K562 (cell line): ENCODE measurements at regions not wholly inside any gene's neighbourhood (a gene's known extent, or its start where the extent isn't known, plus 50 kb on each side); places are given as distances from the start of the nearest gene placed in this dataset.
A peak's percentile ranks its signal among the peaks of the same experiment; 100 is the strongest.

Experiments used
- BCOR ChIP-seq: fragments of 450-650 bp; IDR thresholded peaks from 2 replicates; pipeline ENCODE4 v1.6.1; 2016
- CBX1 ChIP-seq: sonication (generic); IDR thresholded peaks from 2 replicates; pipeline ENCODE4 v1.6.1; 2016; ENCODE audit warnings: antibody characterized with exemption, low read depth, mild to moderate bottlenecking
- DDX20 ChIP-seq: fragments of 450-650 bp; IDR thresholded peaks from 2 replicates; pipeline ENCODE4 v1.6.1; 2016; ENCODE audit warnings: missing genetic modification characterization, low read depth, mild to moderate bottlenecking, missing compliant biosample characterization, moderate library complexity
- FOXJ2 ChIP-seq: fragments of 200-800 bp; sonication (Bioruptor generic); IDR thresholded peaks from 2 replicates; pipeline ENCODE4 v1.6.1; 2016; ENCODE audit warnings: missing genetic modification characterization, missing compliant biosample characterization
- HDGF ChIP-seq: fragments of 450-650 bp; IDR thresholded peaks from 2 replicates; pipeline ENCODE4 v1.6.1; 2016
- HSF4 ChIP-seq: fragments of 250-450 bp; sonication (Bioruptor Pico); IDR thresholded peaks from 2 replicates; pipeline ENCODE4 v2.1.2; 2022; ENCODE audit warnings: mild to moderate bottlenecking, moderate library complexity, borderline replicate concordance
- MCM3 ChIP-seq: fragments of 450-650 bp; IDR thresholded peaks from 2 replicates; pipeline ENCODE4 v1.6.1; 2016
- PML ChIP-seq: IDR thresholded peaks from 2 replicates; pipeline ENCODE4 v1.6.1; 2012; ENCODE audit warnings: low read length, inconsistent platforms
- POLR2A ChIP-seq: fragments of 450-650 bp; conservative IDR thresholded peaks from 2 replicates; pipeline ENCODE4 v1.6.1; 2016
- SETDB1 ChIP-seq: IDR thresholded peaks from one replicate; pipeline ENCODE4 v1.6.1; 2012; ENCODE audit warnings: low read length, control low read depth, inconsistent platforms
- TCF3 ChIP-seq: sonication (generic); formaldehyde crosslinking; IDR thresholded peaks from 2 replicates; pipeline ENCODE4 v1.4.0; 2020; ENCODE audit warnings: mild to moderate bottlenecking, missing genetic modification reagents
- U2AF1 ChIP-seq: fragments of 200-400 bp; formaldehyde crosslinking; optimal IDR thresholded peaks from 2 replicates; pipeline ENCODE3; 2017; ENCODE audit warnings: mild to moderate bottlenecking, low read depth, low read length, moderate library complexity
- ZNF23 ChIP-seq: fragments of 250-450 bp; sonication (Bioruptor Pico); IDR thresholded peaks from 2 replicates; pipeline ENCODE4 v1.4.0; 2020; ENCODE audit warnings: mild to moderate bottlenecking
- ZNF354B ChIP-seq: fragments of 250-450 bp; sonication (Bioruptor Pico); IDR thresholded peaks from 2 replicates; pipeline ENCODE4 v1.4.0; 2020
- TF ChIP-seq, protein P1 (sequence below), 2 experiments: fragments of 450-650 bp; IDR thresholded peaks; 2 replicates each; pipeline ENCODE4 v1.6.1; 2018; ENCODE audit warnings: mild to moderate bottlenecking in 2 of 2, low read depth in 1 of 2; ENCODE audit not compliant: partially characterized antibody in 2 of 2
- TF ChIP-seq, protein P2 (sequence below): sonication (generic); formaldehyde crosslinking; IDR thresholded peaks from 2 replicates; pipeline ENCODE4 v1.8.0; 2022; ENCODE audit warnings: missing genetic modification reagents, mild to moderate bottlenecking, borderline replicate concordance
- TF ChIP-seq, protein P3 (sequence below): fragments of 250-450 bp; sonication (Bioruptor Pico); IDR thresholded peaks from 2 replicates; pipeline ENCODE4 v1.4.0; 2020
- TF ChIP-seq, protein P4 (sequence below): sonication (generic); formaldehyde crosslinking; IDR thresholded peaks from 2 replicates; pipeline ENCODE4 v1.8.1; 2022; ENCODE audit warnings: missing genetic modification reagents
- TF ChIP-seq, protein P5 (sequence below): fragments of 450-650 bp; IDR thresholded peaks from 2 replicates; pipeline ENCODE4 v1.6.1; 2016; ENCODE audit warnings: antibody characterized with exemption
- TF ChIP-seq, protein P6 (sequence below): fragments of 250-450 bp; sonication (Bioruptor Pico); IDR thresholded peaks from 2 replicates; pipeline ENCODE4 v1.5.1; 2021; ENCODE audit warnings: mild to moderate bottlenecking

DNA sequence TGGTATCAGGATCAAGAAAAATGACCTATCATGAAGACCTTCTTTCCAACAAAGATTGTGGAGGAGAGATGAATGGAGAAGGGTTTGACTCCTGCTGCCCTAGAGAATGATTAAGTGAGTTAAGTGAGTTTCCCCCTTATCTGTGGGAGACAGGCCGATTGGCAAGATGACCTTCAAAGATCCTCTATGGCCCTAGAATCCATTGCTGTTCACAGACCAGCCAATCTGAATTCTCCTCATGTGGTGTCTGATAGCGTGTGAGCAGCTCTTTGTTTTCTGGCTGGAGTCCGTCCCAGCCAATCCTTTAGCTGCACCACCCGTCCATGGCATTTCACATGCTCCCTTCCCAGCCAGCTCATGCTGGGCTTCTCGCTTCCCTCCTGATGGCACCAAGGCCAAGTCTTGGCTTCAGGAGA is 79.4 kb downstream of the MARCHF4 start (continued):
- TF ChIP-seq, protein P1, sequence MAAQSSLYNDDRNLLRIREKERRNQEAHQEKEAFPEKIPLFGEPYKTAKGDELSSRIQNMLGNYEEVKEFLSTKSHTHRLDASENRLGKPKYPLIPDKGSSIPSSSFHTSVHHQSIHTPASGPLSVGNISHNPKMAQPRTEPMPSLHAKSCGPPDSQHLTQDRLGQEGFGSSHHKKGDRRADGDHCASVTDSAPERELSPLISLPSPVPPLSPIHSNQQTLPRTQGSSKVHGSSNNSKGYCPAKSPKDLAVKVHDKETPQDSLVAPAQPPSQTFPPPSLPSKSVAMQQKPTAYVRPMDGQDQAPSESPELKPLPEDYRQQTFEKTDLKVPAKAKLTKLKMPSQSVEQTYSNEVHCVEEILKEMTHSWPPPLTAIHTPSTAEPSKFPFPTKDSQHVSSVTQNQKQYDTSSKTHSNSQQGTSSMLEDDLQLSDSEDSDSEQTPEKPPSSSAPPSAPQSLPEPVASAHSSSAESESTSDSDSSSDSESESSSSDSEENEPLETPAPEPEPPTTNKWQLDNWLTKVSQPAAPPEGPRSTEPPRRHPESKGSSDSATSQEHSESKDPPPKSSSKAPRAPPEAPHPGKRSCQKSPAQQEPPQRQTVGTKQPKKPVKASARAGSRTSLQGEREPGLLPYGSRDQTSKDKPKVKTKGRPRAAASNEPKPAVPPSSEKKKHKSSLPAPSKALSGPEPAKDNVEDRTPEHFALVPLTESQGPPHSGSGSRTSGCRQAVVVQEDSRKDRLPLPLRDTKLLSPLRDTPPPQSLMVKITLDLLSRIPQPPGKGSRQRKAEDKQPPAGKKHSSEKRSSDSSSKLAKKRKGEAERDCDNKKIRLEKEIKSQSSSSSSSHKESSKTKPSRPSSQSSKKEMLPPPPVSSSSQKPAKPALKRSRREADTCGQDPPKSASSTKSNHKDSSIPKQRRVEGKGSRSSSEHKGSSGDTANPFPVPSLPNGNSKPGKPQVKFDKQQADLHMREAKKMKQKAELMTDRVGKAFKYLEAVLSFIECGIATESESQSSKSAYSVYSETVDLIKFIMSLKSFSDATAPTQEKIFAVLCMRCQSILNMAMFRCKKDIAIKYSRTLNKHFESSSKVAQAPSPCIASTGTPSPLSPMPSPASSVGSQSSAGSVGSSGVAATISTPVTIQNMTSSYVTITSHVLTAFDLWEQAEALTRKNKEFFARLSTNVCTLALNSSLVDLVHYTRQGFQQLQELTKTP (IDR thresholded peaks at IDR 0.05; ENCODE audit: low read depth in 1 of 2, partially characterized antibody in 2 of 2) = no peak
- TF ChIP-seq BCOR (no peak), FOXJ2 (tag) (0 out of 2 replicates have a peak, but pooled peaks have one; percentile 27), ZNF23 (no peak), CBX1 (no peak), MCM3 (no peak), HSF4 (CRISPR knock-in tag) (no peak), SETDB1 (no peak), HDGF (no peak), POLR2A (no peak), PML (peak; percentile 67; the same call in 1 of the 2 replicates), U2AF1 (no peak), TCF3 (CRISPR knock-in tag) (peak; percentile 79), DDX20 (no peak), ZNF354B (CRISPR knock-in tag) (no peak)
- TF ChIP-seq, protein P2, sequence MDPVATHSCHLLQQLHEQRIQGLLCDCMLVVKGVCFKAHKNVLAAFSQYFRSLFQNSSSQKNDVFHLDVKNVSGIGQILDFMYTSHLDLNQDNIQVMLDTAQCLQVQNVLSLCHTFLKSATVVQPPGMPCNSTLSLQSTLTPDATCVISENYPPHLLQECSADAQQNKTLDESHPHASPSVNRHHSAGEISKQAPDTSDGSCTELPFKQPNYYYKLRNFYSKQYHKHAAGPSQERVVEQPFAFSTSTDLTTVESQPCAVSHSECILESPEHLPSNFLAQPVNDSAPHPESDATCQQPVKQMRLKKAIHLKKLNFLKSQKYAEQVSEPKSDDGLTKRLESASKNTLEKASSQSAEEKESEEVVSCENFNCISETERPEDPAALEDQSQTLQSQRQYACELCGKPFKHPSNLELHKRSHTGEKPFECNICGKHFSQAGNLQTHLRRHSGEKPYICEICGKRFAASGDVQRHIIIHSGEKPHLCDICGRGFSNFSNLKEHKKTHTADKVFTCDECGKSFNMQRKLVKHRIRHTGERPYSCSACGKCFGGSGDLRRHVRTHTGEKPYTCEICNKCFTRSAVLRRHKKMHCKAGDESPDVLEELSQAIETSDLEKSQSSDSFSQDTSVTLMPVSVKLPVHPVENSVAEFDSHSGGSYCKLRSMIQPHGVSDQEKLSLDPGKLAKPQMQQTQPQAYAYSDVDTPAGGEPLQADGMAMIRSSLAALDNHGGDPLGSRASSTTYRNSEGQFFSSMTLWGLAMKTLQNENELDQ (CRISPR knock-in tag) = no peak
- TF ChIP-seq, protein P3, sequence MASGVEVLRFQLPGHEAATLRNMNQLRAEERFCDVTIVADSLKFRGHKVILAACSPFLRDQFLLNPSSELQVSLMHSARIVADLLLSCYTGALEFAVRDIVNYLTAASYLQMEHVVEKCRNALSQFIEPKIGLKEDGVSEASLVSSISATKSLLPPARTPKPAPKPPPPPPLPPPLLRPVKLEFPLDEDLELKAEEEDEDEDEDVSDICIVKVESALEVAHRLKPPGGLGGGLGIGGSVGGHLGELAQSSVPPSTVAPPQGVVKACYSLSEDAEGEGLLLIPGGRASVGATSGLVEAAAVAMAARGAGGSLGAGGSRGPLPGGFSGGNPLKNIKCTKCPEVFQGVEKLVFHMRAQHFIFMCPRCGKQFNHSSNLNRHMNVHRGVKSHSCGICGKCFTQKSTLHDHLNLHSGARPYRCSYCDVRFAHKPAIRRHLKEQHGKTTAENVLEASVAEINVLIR (CRISPR knock-in tag) = no peak
- TF ChIP-seq, protein P4, sequence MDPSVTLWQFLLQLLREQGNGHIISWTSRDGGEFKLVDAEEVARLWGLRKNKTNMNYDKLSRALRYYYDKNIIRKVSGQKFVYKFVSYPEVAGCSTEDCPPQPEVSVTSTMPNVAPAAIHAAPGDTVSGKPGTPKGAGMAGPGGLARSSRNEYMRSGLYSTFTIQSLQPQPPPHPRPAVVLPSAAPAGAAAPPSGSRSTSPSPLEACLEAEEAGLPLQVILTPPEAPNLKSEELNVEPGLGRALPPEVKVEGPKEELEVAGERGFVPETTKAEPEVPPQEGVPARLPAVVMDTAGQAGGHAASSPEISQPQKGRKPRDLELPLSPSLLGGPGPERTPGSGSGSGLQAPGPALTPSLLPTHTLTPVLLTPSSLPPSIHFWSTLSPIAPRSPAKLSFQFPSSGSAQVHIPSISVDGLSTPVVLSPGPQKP (CRISPR knock-in tag) = no peak
- TF ChIP-seq, protein P5, sequence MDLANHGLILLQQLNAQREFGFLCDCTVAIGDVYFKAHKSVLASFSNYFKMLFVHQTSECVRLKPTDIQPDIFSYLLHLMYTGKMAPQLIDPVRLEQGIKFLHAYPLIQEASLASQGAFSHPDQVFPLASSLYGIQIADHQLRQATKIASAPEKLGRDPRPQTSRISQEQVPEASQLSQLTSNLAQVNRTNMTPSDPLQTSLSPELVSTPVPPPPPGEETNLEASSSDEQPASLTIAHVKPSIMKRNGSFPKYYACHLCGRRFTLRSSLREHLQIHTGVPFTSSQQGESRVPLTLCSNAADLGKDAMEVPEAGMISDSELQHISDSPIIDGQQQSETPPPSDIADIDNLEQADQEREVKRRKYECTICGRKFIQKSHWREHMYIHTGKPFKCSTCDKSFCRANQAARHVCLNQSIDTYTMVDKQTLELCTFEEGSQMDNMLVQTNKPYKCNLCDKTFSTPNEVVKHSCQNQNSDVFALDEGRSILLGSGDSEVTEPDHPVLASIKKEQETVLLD = no peak
- TF ChIP-seq, protein P6, sequence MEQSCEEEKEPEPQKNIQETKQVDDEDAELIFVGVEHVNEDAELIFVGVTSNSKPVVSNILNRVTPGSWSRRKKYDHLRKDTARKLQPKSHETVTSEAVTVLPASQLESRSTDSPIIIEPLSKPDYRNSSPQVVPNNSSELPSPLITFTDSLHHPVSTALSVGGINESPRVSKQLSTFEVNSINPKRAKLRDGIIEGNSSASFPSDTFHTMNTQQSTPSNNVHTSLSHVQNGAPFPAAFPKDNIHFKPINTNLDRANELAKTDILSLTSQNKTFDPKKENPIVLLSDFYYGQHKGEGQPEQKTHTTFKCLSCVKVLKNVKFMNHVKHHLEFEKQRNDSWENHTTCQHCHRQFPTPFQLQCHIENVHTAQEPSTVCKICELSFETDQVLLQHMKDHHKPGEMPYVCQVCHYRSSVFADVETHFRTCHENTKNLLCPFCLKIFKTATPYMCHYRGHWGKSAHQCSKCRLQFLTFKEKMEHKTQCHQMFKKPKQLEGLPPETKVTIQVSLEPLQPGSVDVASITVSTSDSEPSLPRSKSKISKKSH (CRISPR knock-in tag) = no peak
